Osteocyte (in vitro differentiated cells): ENCODE measurements at regions not wholly inside any gene's neighbourhood (a gene's known extent, or its start where the extent isn't known, plus 50 kb on each side); places are given as distances from the start of the nearest gene placed in this dataset.

ENCODE experiments used
- DNase-seq: peaks from one replicate; pipeline ENCODE4 v3.0.0; 2021; ENCODE audit warnings: mixed read lengths; ENCODE audit not compliant: unreplicated experiment; ENCODE audit errors: extremely low spot score
- H3K27ac Mint-ChIP-seq: one replicate; pipeline ENCODE4 v1.8.0; 2021; ENCODE audit warnings: mild to moderate bottlenecking, mixed read lengths; ENCODE audit not compliant: unreplicated experiment
- H3K27me3 Mint-ChIP-seq: one replicate; pipeline ENCODE4 v1.8.0; 2021; ENCODE audit warnings: mixed read lengths; ENCODE audit not compliant: unreplicated experiment
- H3K36me3 Mint-ChIP-seq: one replicate; pipeline ENCODE4 v1.8.0; 2021; ENCODE audit warnings: mixed read lengths; ENCODE audit not compliant: unreplicated experiment
- H3K4me1 Mint-ChIP-seq: one replicate; pipeline ENCODE4 v1.8.0; 2021; ENCODE audit warnings: mixed read lengths; ENCODE audit not compliant: unreplicated experiment
- H3K4me3 Mint-ChIP-seq: one replicate; pipeline ENCODE4 v1.8.0; 2021; ENCODE audit warnings: mild to moderate bottlenecking, moderate library complexity, mixed read lengths; ENCODE audit not compliant: unreplicated experiment
- H3K9me3 Mint-ChIP-seq: one replicate; pipeline ENCODE4 v1.8.0; 2021; ENCODE audit warnings: mixed read lengths; ENCODE audit not compliant: unreplicated experiment
- TF ChIP-seq, protein P1 (sequence below): fragments of 200-600 bp; sonication (generic); IDR thresholded peaks from 2 replicates; pipeline ENCODE4 v1.5.0; 2021; ENCODE audit warnings: antibody characterized with exemption, mild to moderate bottlenecking, moderate library complexity

DNA sequence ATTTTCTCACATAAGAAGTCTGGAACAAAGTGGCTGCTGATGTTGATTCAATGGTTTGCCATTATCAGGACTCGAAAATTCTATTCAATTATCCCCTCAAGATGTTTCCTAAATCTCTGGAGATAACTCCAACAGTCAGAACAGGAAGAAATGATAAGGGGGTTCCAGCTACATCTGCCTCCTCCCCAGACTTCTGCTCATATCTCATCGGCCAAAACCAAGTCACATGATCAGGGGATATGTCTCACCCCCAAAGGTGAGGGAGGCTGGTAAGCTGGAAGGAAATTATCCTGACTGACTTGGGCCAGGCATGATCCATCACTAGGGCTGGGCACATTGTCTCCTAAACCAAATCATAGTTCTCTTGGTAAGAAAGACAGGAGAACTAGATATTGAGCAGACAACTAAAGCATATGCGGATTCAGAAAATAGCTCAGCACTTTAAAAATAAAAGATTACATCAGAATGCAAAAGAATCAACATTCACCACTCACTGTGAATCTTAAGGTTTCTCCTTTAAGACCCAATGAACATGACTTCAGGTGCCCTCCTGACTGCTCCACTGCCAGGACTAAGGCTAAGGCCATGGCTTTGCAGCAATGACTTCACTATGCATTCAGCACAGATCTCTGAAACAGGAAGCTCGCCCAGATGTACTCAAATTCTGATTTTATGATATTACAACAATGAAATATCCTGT lies 306.3 kb downstream of the ENC1 start:
- Mint-ChIP-seq H3K9me3 (no peaks in the 10 kb centered on the region), H3K27ac (no peak overlapping the region), H3K4me3 (no peak overlapping the region), H3K36me3 (no peaks in the 10 kb centered on the region), H3K27me3 (no peaks in the 10 kb centered on the region), H3K4me1 (peaks cover 1% of the 10 kb centered on the region)
- TF ChIP-seq, protein P1, sequence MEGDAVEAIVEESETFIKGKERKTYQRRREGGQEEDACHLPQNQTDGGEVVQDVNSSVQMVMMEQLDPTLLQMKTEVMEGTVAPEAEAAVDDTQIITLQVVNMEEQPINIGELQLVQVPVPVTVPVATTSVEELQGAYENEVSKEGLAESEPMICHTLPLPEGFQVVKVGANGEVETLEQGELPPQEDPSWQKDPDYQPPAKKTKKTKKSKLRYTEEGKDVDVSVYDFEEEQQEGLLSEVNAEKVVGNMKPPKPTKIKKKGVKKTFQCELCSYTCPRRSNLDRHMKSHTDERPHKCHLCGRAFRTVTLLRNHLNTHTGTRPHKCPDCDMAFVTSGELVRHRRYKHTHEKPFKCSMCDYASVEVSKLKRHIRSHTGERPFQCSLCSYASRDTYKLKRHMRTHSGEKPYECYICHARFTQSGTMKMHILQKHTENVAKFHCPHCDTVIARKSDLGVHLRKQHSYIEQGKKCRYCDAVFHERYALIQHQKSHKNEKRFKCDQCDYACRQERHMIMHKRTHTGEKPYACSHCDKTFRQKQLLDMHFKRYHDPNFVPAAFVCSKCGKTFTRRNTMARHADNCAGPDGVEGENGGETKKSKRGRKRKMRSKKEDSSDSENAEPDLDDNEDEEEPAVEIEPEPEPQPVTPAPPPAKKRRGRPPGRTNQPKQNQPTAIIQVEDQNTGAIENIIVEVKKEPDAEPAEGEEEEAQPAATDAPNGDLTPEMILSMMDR = no peak
- DNase-seq = no peak

- Mint-ChIP-seq H3K4me1 (peaks cover 1% of the 10 kb centered on the region), H3K36me3 (no peaks in the 10 kb centered on the region), H3K4me3 (no peak overlapping the region), H3K27me3 (no peaks in the 10 kb centered on the region), H3K27ac (no peak overlapping the region), H3K9me3 (no peaks in the 10 kb centered on the region)
- TF ChIP-seq, protein P1 = no peak
- DNase-seq = no peak
Measured at GRCh38 chr5:74333430-74333829, 307.1 kb downstream of the ENC1 start.

DNA sequence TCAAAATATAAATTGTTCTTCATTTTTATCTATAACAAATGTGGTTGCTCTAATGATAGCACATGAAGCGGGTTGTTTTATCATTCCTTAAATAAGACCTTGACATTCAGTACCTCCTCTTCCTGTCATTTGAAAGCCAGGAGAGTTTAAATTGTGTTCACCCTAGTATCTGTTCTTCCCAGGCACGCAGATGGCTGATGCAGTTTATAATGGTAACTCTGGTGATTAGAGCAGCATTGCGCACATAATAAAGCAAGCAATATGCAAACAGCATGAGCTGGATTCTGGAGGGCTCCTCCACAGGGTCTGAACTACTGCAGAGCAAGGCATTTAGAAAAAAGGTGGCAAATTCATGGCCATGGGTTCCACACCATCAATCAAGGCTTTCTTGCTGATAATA lies 307.8 kb downstream of the ENC1 start:
- DNase-seq = no peak
- no peaks in the 10 kb centered on the region for H3K27me3 Mint-ChIP-seq
- H3K4me3 Mint-ChIP-seq = no peak overlapping the region
- peaks cover 1% of the 10 kb centered on the region for H3K4me1 Mint-ChIP-seq
- TF ChIP-seq, protein P1 = no peak
- H3K27ac Mint-ChIP-seq = no peak overlapping the region
- no peaks in the 10 kb centered on the region for H3K9me3 Mint-ChIP-seq
- H3K36me3 Mint-ChIP-seq = no peaks in the 10 kb centered on the region

DNA sequence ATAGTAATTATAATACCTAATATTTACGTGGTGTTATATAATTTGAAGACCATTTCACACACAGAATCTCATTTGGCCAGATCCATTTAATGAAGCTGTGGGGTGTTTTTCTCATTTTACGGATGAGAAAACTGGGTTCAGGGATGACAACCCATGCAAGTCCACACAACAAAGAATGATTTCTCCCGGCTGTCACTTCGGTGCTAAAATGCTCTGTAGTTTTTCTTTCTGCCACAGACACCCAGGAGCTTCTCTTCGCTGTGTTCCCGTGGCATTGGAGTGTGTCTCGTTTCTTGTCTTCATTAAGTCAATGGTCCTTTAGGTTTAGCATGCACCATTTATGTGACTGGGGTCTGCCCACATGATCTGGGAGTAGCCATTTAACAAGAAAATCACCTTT lies 308.5 kb downstream of the ENC1 start:
- H3K4me1 Mint-ChIP-seq = peaks cover 5% of the 10 kb centered on the region
- no peaks in the 10 kb centered on the region for H3K9me3 Mint-ChIP-seq
- H3K36me3 Mint-ChIP-seq = no peaks in the 10 kb centered on the region
- H3K27ac Mint-ChIP-seq = no peak overlapping the region
- no peak for DNase-seq
- TF ChIP-seq, protein P1 = no peak
- H3K4me3 Mint-ChIP-seq = no peak overlapping the region
- no peaks in the 10 kb centered on the region for H3K27me3 Mint-ChIP-seq

DNA sequence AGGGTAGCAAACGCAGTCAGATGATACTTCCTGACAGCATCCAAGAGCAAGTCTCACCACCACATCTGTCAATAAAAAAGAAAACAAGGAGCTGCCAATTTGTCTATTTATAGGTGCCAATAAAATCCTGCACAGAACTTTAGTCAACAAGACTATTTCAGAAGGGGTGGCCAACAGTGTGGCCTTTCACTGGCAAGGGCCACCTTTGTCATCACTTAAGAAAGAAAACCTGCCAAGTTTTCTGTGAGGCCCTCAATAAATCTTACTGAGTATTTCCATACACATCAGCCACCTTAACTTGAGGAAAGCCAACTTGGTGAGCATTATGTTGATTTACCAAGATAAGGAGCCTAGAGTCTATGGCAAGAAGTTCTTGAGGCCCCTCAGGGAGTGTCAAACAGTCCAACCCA lies 312.3 kb downstream of the ENC1 start:
- no peak for DNase-seq
- Mint-ChIP-seq H3K9me3 (no peaks in the 10 kb centered on the region), H3K27ac (no peak overlapping the region), H3K4me1 (peaks cover 14% of the 10 kb centered on the region), H3K36me3 (no peaks in the 10 kb centered on the region), H3K4me3 (no peak overlapping the region), H3K27me3 (no peaks in the 10 kb centered on the region)
- TF ChIP-seq, protein P1 = no peak
